ENCODE measurements at regions not wholly inside any gene's neighbourhood (a gene's known extent, or its start where the extent isn't known, plus 50 kb on each side); places are given as distances from the start of the nearest gene placed in this dataset.

- no peak overlapping the region for H3K4me3 ChIP-seq (ENCODE audit: low read depth, low read length)
- DNase-seq (ENCODE audit: low read depth): no peak
These were observed 226.5 kb upstream of the GSE1 start for GRCh38 chr16:85386467-85387170.

- no peak overlapping the region for H3K4me3 ChIP-seq (ENCODE audit: low read depth, low read length)
- no peak for DNase-seq (ENCODE audit: low read depth)
These were observed 226.0 kb upstream of the GSE1 start for GRCh38 chr16:85387171-85387507.

GRCh38 chr16:85387731-85388295, 225.3 kb upstream of the GSE1 start:
- DNase-seq (ENCODE audit: low read depth): no peak
- no peak overlapping the region for H3K4me3 ChIP-seq (ENCODE audit: low read depth, low read length)

GRCh38 chr16:85389679-85390470, 223.2 kb upstream of the GSE1 start:
- DNase-seq (ENCODE audit: low read depth): no peak
- H3K4me3 ChIP-seq (ENCODE audit: low read depth, low read length): no peak overlapping the region

GRCh38 chr16:85390511-85391174, 222.5 kb upstream of the GSE1 start:
- H3K4me3 ChIP-seq (ENCODE audit: low read depth, low read length): no peak overlapping the region
- DNase-seq (ENCODE audit: low read depth): peak; percentile 87

GRCh38 chr16:85391175-85391707, 221.9 kb upstream of the GSE1 start:
- no peak overlapping the region for H3K4me3 ChIP-seq (ENCODE audit: low read depth, low read length)
- DNase-seq (ENCODE audit: low read depth): no peak

- H3K4me3 ChIP-seq (ENCODE audit: low read depth, low read length): no peak overlapping the region
- no peak for DNase-seq (ENCODE audit: low read depth)
These were observed 221.1 kb upstream of the GSE1 start for GRCh38 chr16:85391769-85392583.

GRCh38 chr16:85392756-85393673, 220.1 kb upstream of the GSE1 start:
- no peak for DNase-seq (ENCODE audit: low read depth)
- H3K4me3 ChIP-seq (ENCODE audit: low read depth, low read length): no peak overlapping the region

GRCh38 chr16:85393674-85394451, 219.3 kb upstream of the GSE1 start:
- no peak overlapping the region for H3K4me3 ChIP-seq (ENCODE audit: low read depth, low read length)
- DNase-seq (ENCODE audit: low read depth): no peak

GRCh38 chr16:85394456-85395206, 218.5 kb upstream of the GSE1 start:
- H3K4me3 ChIP-seq (ENCODE audit: low read depth, low read length): no peak overlapping the region
- DNase-seq (ENCODE audit: low read depth): no peak

GRCh38 chr16:85395207-85395912, 217.8 kb upstream of the GSE1 start:
- DNase-seq (ENCODE audit: low read depth): peak; percentile 99
- no peak overlapping the region for H3K4me3 ChIP-seq (ENCODE audit: low read depth, low read length)

- no peak overlapping the region for H3K4me3 ChIP-seq (ENCODE audit: low read depth, low read length)
- DNase-seq (ENCODE audit: low read depth): peak; percentile 38
These were observed 216.9 kb upstream of the GSE1 start for GRCh38 chr16:85395913-85396878.

GRCh38 chr16:85396879-85397871, 215.9 kb upstream of the GSE1 start:
- DNase-seq (ENCODE audit: low read depth): no peak
- H3K4me3 ChIP-seq (ENCODE audit: low read depth, low read length): no peak overlapping the region

- no peak for DNase-seq (ENCODE audit: low read depth)
- no peak overlapping the region for H3K4me3 ChIP-seq (ENCODE audit: low read depth, low read length)
These were observed 215.1 kb upstream of the GSE1 start for GRCh38 chr16:85398050-85398451.

All from skeletal muscle cell (primary cell).